GM19025 (cell line): ENCODE measurements at regions not wholly inside any gene's neighbourhood (a gene's known extent, or its start where the extent isn't known, plus 50 kb on each side); places are given as distances from the start of the nearest gene placed in this dataset.
"Not testable (repeated sequence)": the region's sequence is repeated elsewhere in the genome, so short reads cannot be mapped to it uniquely, and the experiment has no call there.

Source experiments
- ATAC-seq: cut with Tn5 transposase; IDR thresholded peaks from one replicate; pipeline ENCODE4 v1.9.1; 2021; ENCODE audit warnings: mild to moderate bottlenecking, low read depth, moderate library complexity; ENCODE audit not compliant: unreplicated experiment

- no peak for ATAC-seq
These were observed 397.0 kb upstream of the ISX start for GRCh38 chr22:34669001-34669400.

GRCh38 chr22:34683031-34683430 is 382.9 kb upstream of the ISX start:
- not testable (repeated sequence) for ATAC-seq

- not testable (repeated sequence) for ATAC-seq
These were observed 381.7 kb upstream of the ISX start for GRCh38 chr22:34684278-34684677.

GRCh38 chr22:34687116-34687515 is 378.8 kb upstream of the ISX start:
- no peak for ATAC-seq

- ATAC-seq = no peak
These were observed 377.1 kb upstream of the ISX start for GRCh38 chr22:34688825-34689224.

GRCh38 chr22:34696557-34696956 is 369.4 kb upstream of the ISX start:
- no peak for ATAC-seq

GRCh38 chr22:34702279-34702678 is 363.7 kb upstream of the ISX start:
- no peak for ATAC-seq

GRCh38 chr22:34709641-34710040 is 356.3 kb upstream of the ISX start:
- ATAC-seq = no peak

GRCh38 chr22:34722901-34723300 is 343.1 kb upstream of the ISX start:
- ATAC-seq = no peak

- no peak for ATAC-seq
These were observed 329.9 kb upstream of the ISX start for GRCh38 chr22:34736081-34736480.

- no peak for ATAC-seq
These were observed 327.1 kb upstream of the ISX start for GRCh38 chr22:34738661-34739400.

GRCh38 chr22:34743110-34743751 is 322.7 kb upstream of the ISX start:
- no peak for ATAC-seq

- no peak for ATAC-seq
These were observed 305.5 kb upstream of the ISX start for GRCh38 chr22:34760276-34761008.

GRCh38 chr22:34761111-34761510 is 304.8 kb upstream of the ISX start:
- ATAC-seq = no peak

GRCh38 chr22:34763496-34763895 is 302.5 kb upstream of the ISX start:
- ATAC-seq = no peak

GRCh38 chr22:34765115-34765514 is 300.8 kb upstream of the ISX start:
- ATAC-seq = no peak

- no peak for ATAC-seq
These were observed 296.6 kb upstream of the ISX start for GRCh38 chr22:34769361-34769760.

- no peak for ATAC-seq
These were observed 289.1 kb upstream of the ISX start for GRCh38 chr22:34776817-34777216.

- ATAC-seq = no peak
These were observed 284.3 kb upstream of the ISX start for GRCh38 chr22:34781681-34782080.

GRCh38 chr22:34783436-34783835 is 282.5 kb upstream of the ISX start:
- no peak for ATAC-seq

GRCh38 chr22:34784056-34784455 is 281.9 kb upstream of the ISX start:
- no peak for ATAC-seq

- no peak for ATAC-seq
These were observed 268.1 kb upstream of the ISX start for GRCh38 chr22:34797826-34798225.
